Hepatocyte (in vitro differentiated cells): ENCODE measurements at regions not wholly inside any gene's neighbourhood (a gene's known extent, or its start where the extent isn't known, plus 50 kb on each side); places are given as distances from the start of the nearest gene placed in this dataset.
A peak's percentile ranks its signal among the peaks of the same experiment; 100 is the strongest.

ENCODE experiments used
- DNase-seq: peaks from one replicate; pipeline ENCODE4 v3.0.0-alpha.2; 2016; ENCODE audit warnings: low spot score
- H2AFZ ChIP-seq: fragments of 200-600 bp; sonication (generic); 2 replicates; pipeline ENCODE4 v1.6.0; 2016; ENCODE audit warnings: antibody characterized with exemption, mild to moderate bottlenecking
- H3K27ac ChIP-seq: fragments of 200-600 bp; sonication (generic); 2 replicates; pipeline ENCODE4 v1.5.1; 2016; ENCODE audit warnings: mild to moderate bottlenecking
- H3K27me3 ChIP-seq: fragments of 200-600 bp; sonication (generic); 2 replicates; pipeline ENCODE4 v1.6.1; 2016
- H3K36me3 ChIP-seq: fragments of 200-600 bp; sonication (generic); replicated peaks from 2 replicates; pipeline ENCODE4 v1.5.1; 2016; ENCODE audit warnings: low read depth; ENCODE audit not compliant: insufficient read depth
- H3K4me1 ChIP-seq: fragments of 200-600 bp; sonication (generic); 2 replicates; pipeline ENCODE4 v1.5.1; 2016; ENCODE audit warnings: mild to moderate bottlenecking, moderate library complexity; ENCODE audit not compliant: insufficient read depth
- H3K4me2 ChIP-seq: fragments of 200-600 bp; sonication (generic); 2 replicates; pipeline ENCODE4 v1.6.0; 2016
- H3K4me3 ChIP-seq: fragments of 200-600 bp; sonication (generic); 2 replicates; pipeline ENCODE4 v1.5.1; 2016; ENCODE audit warnings: mild to moderate bottlenecking
- H3K79me2 ChIP-seq: fragments of 200-600 bp; sonication (generic); 2 replicates; pipeline ENCODE4 v1.6.0; 2017; ENCODE audit warnings: mild to moderate bottlenecking
- H3K9me2 ChIP-seq: fragments of 200-600 bp; sonication (generic); replicated peaks from 2 replicates; pipeline ENCODE4 v1.6.0; 2017; ENCODE audit warnings: mild to moderate bottlenecking; ENCODE audit not compliant: insufficient read depth
- H3K9me3 ChIP-seq: fragments of 200-600 bp; sonication (generic); 2 replicates; pipeline ENCODE4 v1.5.1; 2016; ENCODE audit warnings: low read depth, mild to moderate bottlenecking
- H4K20me1 ChIP-seq: fragments of 200-600 bp; sonication (generic); 2 replicates; pipeline ENCODE4 v1.6.0; 2016; ENCODE audit warnings: mild to moderate bottlenecking; ENCODE audit not compliant: insufficient read depth, poor library complexity, severe bottlenecking
- EZH2 ChIP-seq: fragments of 200-600 bp; sonication (generic); IDR thresholded peaks from 2 replicates; pipeline ENCODE4 v1.6.1; 2016; ENCODE audit warnings: antibody characterized with exemption, mild to moderate bottlenecking, borderline replicate concordance
- EZH2phosphoT487 ChIP-seq: fragments of 200-600 bp; sonication (generic); IDR thresholded peaks from one replicate; pipeline ENCODE4 v1.6.1; 2018; ENCODE audit warnings: antibody characterized with exemption, mild to moderate bottlenecking, low read depth, moderate library complexity; ENCODE audit not compliant: unreplicated experiment, severe bottlenecking
- WGBS: methylation state at CpG from one replicate; pipeline ENCODE4 v1.1.6; 2016; ENCODE audit warnings: low lambda C conversion rate; ENCODE audit errors: missing lambda C conversion rate; 5-methylcytosine and 5-hydroxymethylcytosine counted together
- TF ChIP-seq, protein P1 (sequence below): fragments of 200-600 bp; sonication (generic); IDR thresholded peaks from 2 replicates; pipeline ENCODE4 v1.5.1; 2016; ENCODE audit warnings: antibody characterized with exemption, mild to moderate bottlenecking; ENCODE audit not compliant: poor library complexity

DNA sequence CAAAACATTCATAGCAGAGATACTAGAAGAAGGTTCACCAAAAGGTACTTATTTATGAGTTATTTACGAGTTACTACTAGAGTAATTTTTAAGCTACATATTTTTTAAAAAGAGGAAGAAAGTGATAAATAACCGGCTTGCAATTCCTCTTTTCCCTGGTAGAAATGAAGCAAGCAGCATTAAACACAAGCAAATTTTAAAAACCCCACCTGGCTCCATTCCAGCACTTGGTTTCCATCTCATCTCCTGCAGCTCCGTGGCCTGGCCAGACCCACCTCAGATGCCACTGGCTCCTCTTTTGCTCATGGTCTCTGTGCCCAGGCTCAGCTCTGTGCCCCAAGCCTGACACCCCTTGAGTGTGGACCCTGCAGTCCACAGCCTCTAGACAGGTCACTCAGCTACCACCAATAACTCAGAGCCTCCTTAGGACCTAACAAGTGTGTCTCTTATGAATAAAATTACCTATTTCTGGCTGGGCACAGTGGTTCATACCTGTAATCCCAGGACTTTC is 479.5 kb downstream of the TNS3 start:
- no peaks in the 10 kb centered on the region for H3K9me3 ChIP-seq
- no peaks in the 10 kb centered on the region for H3K36me3 ChIP-seq
- WGBS = 91% methylated on average over 3 of the region's 3 CpGs
- H3K9me2 ChIP-seq = no peaks in the 10 kb centered on the region
- H2AFZ ChIP-seq = no peak overlapping the region
- no peak overlapping the region for H3K4me3 ChIP-seq
- no peak overlapping the region for H3K27ac ChIP-seq
- no peak overlapping the region for H3K4me2 ChIP-seq
- H3K4me1 ChIP-seq = no peaks in the 10 kb centered on the region
- DNase-seq = no peak
- H3K27me3 ChIP-seq = no peaks in the 10 kb centered on the region
- no peak for TF ChIP-seq EZH2phosphoT487
- TF ChIP-seq EZH2 = no peak
- TF ChIP-seq, protein P1, sequence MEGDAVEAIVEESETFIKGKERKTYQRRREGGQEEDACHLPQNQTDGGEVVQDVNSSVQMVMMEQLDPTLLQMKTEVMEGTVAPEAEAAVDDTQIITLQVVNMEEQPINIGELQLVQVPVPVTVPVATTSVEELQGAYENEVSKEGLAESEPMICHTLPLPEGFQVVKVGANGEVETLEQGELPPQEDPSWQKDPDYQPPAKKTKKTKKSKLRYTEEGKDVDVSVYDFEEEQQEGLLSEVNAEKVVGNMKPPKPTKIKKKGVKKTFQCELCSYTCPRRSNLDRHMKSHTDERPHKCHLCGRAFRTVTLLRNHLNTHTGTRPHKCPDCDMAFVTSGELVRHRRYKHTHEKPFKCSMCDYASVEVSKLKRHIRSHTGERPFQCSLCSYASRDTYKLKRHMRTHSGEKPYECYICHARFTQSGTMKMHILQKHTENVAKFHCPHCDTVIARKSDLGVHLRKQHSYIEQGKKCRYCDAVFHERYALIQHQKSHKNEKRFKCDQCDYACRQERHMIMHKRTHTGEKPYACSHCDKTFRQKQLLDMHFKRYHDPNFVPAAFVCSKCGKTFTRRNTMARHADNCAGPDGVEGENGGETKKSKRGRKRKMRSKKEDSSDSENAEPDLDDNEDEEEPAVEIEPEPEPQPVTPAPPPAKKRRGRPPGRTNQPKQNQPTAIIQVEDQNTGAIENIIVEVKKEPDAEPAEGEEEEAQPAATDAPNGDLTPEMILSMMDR = no peak
- H3K79me2 ChIP-seq = no peaks in the 10 kb centered on the region
- H4K20me1 ChIP-seq = no peaks in the 10 kb centered on the region

DNA sequence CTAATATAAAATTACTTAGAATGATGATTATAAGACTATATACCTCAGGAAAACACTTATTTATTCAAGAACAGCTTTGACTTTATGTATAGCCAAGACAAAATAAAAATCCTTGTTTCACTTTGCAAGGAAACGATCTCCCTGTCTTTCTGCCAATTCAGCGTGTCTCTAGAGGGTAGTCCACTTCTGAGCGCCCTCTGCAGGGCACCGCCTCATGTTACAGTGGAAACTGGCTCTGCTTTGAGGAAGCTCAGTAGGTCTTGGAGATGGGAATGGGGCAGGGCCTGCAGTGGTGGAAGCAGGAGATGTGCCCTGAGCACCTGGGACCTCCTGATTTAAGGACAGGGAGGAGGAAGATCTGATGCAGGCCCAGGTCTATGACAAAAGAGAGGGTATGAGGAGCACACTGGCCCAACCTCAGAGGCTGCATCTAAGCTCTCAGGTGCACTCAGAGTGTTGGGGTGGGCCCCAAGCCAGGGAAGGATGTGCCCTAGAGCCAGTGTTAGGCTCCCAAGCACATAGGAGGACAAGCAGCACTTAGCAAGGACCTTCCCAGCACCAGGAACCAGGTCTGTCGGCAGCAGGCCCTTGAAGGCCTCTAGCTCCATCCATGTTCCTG is 481.0 kb downstream of the TNS3 start:
- Histone ChIP-seq H3K4me2 (no peak overlapping the region), H3K4me1 (no peaks in the 10 kb centered on the region), H3K9me2 (no peaks in the 10 kb centered on the region), H3K4me3 (no peak overlapping the region), H3K27me3 (no peaks in the 10 kb centered on the region), H3K36me3 (no peaks in the 10 kb centered on the region), H3K79me2 (no peaks in the 10 kb centered on the region), H4K20me1 (no peaks in the 10 kb centered on the region), H2AFZ (peak overlapping the region; percentile 19), H3K27ac (no peak overlapping the region), H3K9me3 (no peaks in the 10 kb centered on the region)
- TF ChIP-seq EZH2 = no peak
- TF ChIP-seq, protein P1 = peak; percentile 52
- peak; percentile 71 for DNase-seq
- 49% methylated on average over 5 of the region's 5 CpGs for WGBS

DNA sequence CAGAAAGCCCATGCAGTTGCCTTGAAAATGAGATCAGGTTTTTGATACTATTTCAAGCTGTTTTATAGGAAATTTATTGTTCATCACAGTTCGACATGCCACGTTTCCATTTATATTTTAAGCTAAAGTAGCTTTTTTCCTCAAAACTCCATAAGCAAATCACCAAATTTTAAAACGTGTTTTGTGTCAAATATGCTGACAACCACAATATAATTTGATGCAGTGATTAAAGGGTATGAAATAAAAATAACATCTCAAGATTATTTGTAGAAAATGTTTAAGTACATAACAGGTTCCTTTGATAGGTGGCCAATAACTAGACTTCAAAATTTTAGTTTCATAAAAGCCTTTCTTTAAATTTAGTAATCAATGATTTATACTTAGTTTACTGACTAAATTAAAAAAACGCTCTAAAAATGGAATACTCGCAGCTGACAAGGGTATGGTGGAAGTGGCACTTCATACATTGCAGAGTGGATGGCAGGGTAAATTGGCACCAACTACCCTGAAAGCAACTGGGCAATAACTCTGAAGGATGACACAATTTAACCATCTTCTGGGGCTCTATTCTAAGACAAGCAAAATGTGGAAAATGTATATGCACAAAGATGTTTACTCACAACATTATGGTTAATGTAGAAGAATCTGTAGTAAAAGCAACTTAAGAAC is 481.6 kb downstream of the TNS3 start:
- no peak overlapping the region for H3K4me3 ChIP-seq
- no peaks in the 10 kb centered on the region for H3K4me1 ChIP-seq
- 76% methylated on average over 5 of the region's 5 CpGs for WGBS
- H3K79me2 ChIP-seq = no peaks in the 10 kb centered on the region
- TF ChIP-seq, protein P1 = no peak
- TF ChIP-seq EZH2phosphoT487 = no peak
- TF ChIP-seq EZH2 = no peak
- no peaks in the 10 kb centered on the region for H3K9me3 ChIP-seq
- no peaks in the 10 kb centered on the region for H4K20me1 ChIP-seq
- no peaks in the 10 kb centered on the region for H3K9me2 ChIP-seq
- no peak overlapping the region for H3K4me2 ChIP-seq
- no peaks in the 10 kb centered on the region for H3K27me3 ChIP-seq
- no peak for DNase-seq
- H3K27ac ChIP-seq = no peak overlapping the region
- peak overlapping the region; percentile 19 for H2AFZ ChIP-seq
- H3K36me3 ChIP-seq = no peaks in the 10 kb centered on the region
